Upper lobe of left lung (tissue), 4 donors: ENCODE measurements at regions not wholly inside any gene's neighbourhood (a gene's known extent, or its start where the extent isn't known, plus 50 kb on each side); places are given as distances from the start of the nearest gene placed in this dataset.

Source experiments
- EP300 ChIP-seq, 4 donors: sonication (generic); formaldehyde crosslinking; IDR thresholded peaks; one replicate each; pipeline ENCODE4 v1.5.1; 2017; ENCODE audit warnings: antibody characterized with exemption in 4 of 4, control low read depth in 2 of 4
- POLR2A ChIP-seq, 4 donors: fragments of 450-650 bp; IDR thresholded peaks; one replicate each; pipeline ENCODE4 v1.5.1; 2016 to 2017; ENCODE audit warnings: antibody characterized with exemption in 4 of 4, mild to moderate bottlenecking in 2 of 4
- TF ChIP-seq, protein P1 (sequence below), 6 experiments: fragments of 450-650 bp in 4 of 6; fragments of 200-600 bp in 2 of 6; sonication (generic) in 2 of 6; IDR thresholded peaks; one replicate each; pipeline ENCODE4 v1.5.1; 2016 to 2019; ENCODE audit warnings: antibody characterized with exemption in 6 of 6

DNA sequence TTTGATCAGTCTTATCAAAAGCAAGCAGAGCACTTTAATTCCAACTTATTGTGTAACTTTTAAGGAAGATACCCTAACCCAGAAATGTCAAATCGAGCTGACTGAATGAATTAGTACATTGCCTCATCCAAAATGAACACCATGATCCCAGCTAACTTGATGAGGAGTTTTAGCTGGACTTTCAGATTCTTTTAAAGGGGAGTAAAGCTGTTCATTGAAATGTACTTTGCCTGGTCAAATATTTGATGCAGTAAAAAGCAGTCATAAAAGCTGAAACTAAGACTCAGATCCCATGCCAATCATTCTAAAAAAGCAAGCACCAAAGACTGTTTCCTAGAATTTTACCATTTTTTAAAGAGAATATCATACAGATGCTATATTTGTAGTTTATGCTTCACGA lies 114.1 kb downstream of the FSCB start:
- TF ChIP-seq, protein P1, sequence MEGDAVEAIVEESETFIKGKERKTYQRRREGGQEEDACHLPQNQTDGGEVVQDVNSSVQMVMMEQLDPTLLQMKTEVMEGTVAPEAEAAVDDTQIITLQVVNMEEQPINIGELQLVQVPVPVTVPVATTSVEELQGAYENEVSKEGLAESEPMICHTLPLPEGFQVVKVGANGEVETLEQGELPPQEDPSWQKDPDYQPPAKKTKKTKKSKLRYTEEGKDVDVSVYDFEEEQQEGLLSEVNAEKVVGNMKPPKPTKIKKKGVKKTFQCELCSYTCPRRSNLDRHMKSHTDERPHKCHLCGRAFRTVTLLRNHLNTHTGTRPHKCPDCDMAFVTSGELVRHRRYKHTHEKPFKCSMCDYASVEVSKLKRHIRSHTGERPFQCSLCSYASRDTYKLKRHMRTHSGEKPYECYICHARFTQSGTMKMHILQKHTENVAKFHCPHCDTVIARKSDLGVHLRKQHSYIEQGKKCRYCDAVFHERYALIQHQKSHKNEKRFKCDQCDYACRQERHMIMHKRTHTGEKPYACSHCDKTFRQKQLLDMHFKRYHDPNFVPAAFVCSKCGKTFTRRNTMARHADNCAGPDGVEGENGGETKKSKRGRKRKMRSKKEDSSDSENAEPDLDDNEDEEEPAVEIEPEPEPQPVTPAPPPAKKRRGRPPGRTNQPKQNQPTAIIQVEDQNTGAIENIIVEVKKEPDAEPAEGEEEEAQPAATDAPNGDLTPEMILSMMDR (IDR thresholded peaks at IDR 0.05): no peak
- TF ChIP-seq POLR2A (IDR thresholded peaks at IDR 0.05) (no peak), EP300 (IDR thresholded peaks at IDR 0.05) (no peak)
